K562 (cell line): ENCODE measurements at regions not wholly inside any gene's neighbourhood (a gene's known extent, or its start where the extent isn't known, plus 50 kb on each side); places are given as distances from the start of the nearest gene placed in this dataset.

Experiments used
- ATAC-seq: fragments of 200-7000 bp; cut with Tn5 transposase; 3 replicates; pipeline ENCODE4 v1.9.1; 2020; ENCODE audit warnings: moderate library complexity
- BruUV-seq: library from RNA; stranded (reverse); fragments of 400-500 nt; replicated peaks from 2 replicates; lab custom pipeline; 2021; lab: Mats Ljungman, UMichigan
- CTCF ChIA-PET: fragments of 300-600 bp; formaldehyde crosslinking; extraction: SDS; loops from one replicate; lab custom pipeline; 2021; ENCODE audit warnings: low intra/inter-chr PET ratio; lab: Yijun Ruan, JAX
- POLR2A ChIA-PET: fragments of 300-600, 350-650 bp; sonication (Branson Sonifier 250); formaldehyde crosslinking; extraction: SDS; loops from one replicate; lab custom pipeline; 2021; ENCODE audit warnings: antibody characterized with exemption, inconsistent platforms; lab: Yijun Ruan, JAX
- DNase-seq, 4 experiments: peaks; one replicate each; pipeline versions ENCODE4 v3.0.0 to v3.0.0-alpha.2; 2011 to 2018; ENCODE audit warnings: low spot score in 3 of 4, mixed read lengths in 3 of 4; ENCODE audit errors: extremely low read depth in 1 of 4
- FAIRE-seq: peaks from 2 replicates; lab custom pipeline; 2011; peaks lifted over from hg19 to GRCh38; lab: Jason Lieb, UNC
- H2AFZ ChIP-seq: 2 replicates; pipeline ENCODE4 v1.6.0; 2011; ENCODE audit warnings: low read depth, low read length, control low read depth, inconsistent platforms
- H3K27ac ChIP-seq: fragments of 200-600 bp; 3 replicates; pipeline ENCODE4 v1.8.0; 2011; ENCODE audit warnings: low read depth, mild to moderate bottlenecking, control low read depth, inconsistent platforms, low read length, moderate library complexity, mixed read lengths; ENCODE audit errors: extremely low read depth
- H3K27me3 ChIP-seq, 2 experiments: fragments of 300-600 bp in 1 of 2; 2 replicates in 1 of 2; 3 replicates in 1 of 2; pipeline versions ENCODE4 v1.6.0 to v1.8.0; 2011; ENCODE audit warnings: inconsistent platforms in 2 of 2, low read length in 2 of 2, mild to moderate bottlenecking in 1 of 2, mixed read lengths in 1 of 2, moderate library complexity in 1 of 2; ENCODE audit not compliant: control insufficient read depth in 2 of 2, insufficient read depth in 2 of 2
- H3K36me3 ChIP-seq: fragments of 300-600 bp; 3 replicates; pipeline ENCODE4 v1.8.0; 2011; ENCODE audit warnings: mild to moderate bottlenecking, low read length, inconsistent platforms; ENCODE audit not compliant: control insufficient read depth, insufficient read depth
- H3K4me1 ChIP-seq, 2 experiments: fragments of 200-600 bp in 1 of 2; replicated peaks in 1 of 2; 2 replicates in 1 of 2; 3 replicates in 1 of 2; pipeline versions ENCODE4 v1.5.1 to v1.8.0; 2011; ENCODE audit warnings: inconsistent platforms in 2 of 2, low read length in 2 of 2, mild to moderate bottlenecking in 1 of 2, mixed read lengths in 1 of 2, moderate library complexity in 1 of 2; ENCODE audit not compliant: control insufficient read depth in 2 of 2, insufficient read depth in 2 of 2
- H3K4me2 ChIP-seq: 2 replicates; pipeline ENCODE4 v1.6.1; 2011; ENCODE audit warnings: low read length, control low read depth, inconsistent platforms, mixed read lengths; ENCODE audit not compliant: insufficient read depth
- H3K4me3 ChIP-seq: fragments of 200-600 bp; sonication (generic), shearing (Covaris generic); 2 replicates; pipeline ENCODE4 v1.5.1; 2016; ENCODE audit warnings: control low read depth, inconsistent platforms
- H3K79me2 ChIP-seq: fragments of 200-600 bp; 3 replicates; pipeline ENCODE4 v1.8.0; 2011; ENCODE audit warnings: low read length, inconsistent platforms; ENCODE audit not compliant: control insufficient read depth, insufficient read depth
- H3K9ac ChIP-seq, 2 experiments: 2 replicates each; pipeline versions ENCODE4 v1.6.0 to v1.6.1; 2011; ENCODE audit warnings: low read depth in 2 of 2, low read length in 2 of 2, control low read depth in 1 of 2, inconsistent platforms in 1 of 2, mild to moderate bottlenecking in 1 of 2, mixed read lengths in 1 of 2; ENCODE audit not compliant: insufficient read depth in 1 of 2
- H3K9me1 ChIP-seq: one replicate; pipeline ENCODE4 v1.6.0; 2011; ENCODE audit warnings: inconsistent platforms, mild to moderate bottlenecking, low read length, moderate library complexity; ENCODE audit not compliant: control insufficient read depth, insufficient read depth
- H3K9me3 ChIP-seq: replicated peaks from 2 replicates; pipeline ENCODE4 v1.5.1; 2011; ENCODE audit warnings: low read depth, low read length, inconsistent platforms; ENCODE audit not compliant: control insufficient read depth, insufficient read depth
- H4K20me1 ChIP-seq: replicated peaks from 2 replicates; pipeline ENCODE4 v1.6.1; 2011; ENCODE audit warnings: low read length, inconsistent platforms, mixed read lengths; ENCODE audit not compliant: control insufficient read depth, insufficient read depth
- CAMTA2 ChIP-seq: fragments of 250-450 bp; sonication (Bioruptor Pico); conservative IDR thresholded peaks from 2 replicates; pipeline ENCODE4 v1.5.1; 2022
- ELF1 ChIP-seq: fragments of 200-800 bp; sonication (Bioruptor generic); IDR thresholded peaks from 2 replicates; pipeline ENCODE4 v1.6.1; 2016; ENCODE audit warnings: missing genetic modification characterization, missing compliant biosample characterization
- JUNB ChIP-seq: fragments of 450-650 bp; formaldehyde crosslinking; conservative IDR thresholded peaks from 2 replicates; pipeline ENCODE4 v1.4.0; 2020; ENCODE audit warnings: mild to moderate bottlenecking
- KHSRP ChIP-seq: fragments of 450-650 bp; IDR thresholded peaks from 2 replicates; pipeline ENCODE4 v1.6.1; 2017
- MAZ ChIP-seq, 2 experiments: fragments of 450-650 bp in 1 of 2; sonication (generic) in 1 of 2; formaldehyde crosslinking; IDR thresholded peaks in 1 of 2; conservative IDR thresholded peaks in 1 of 2; 2 replicates each; pipeline versions ENCODE4 v1.4.0 to v1.5.0; 2020; ENCODE audit warnings: mild to moderate bottlenecking in 1 of 2, missing genetic modification reagents in 1 of 2
- RAD51 ChIP-seq: fragments of 450-650 bp; IDR thresholded peaks from 2 replicates; pipeline ENCODE4 v1.7.1; 2016; ENCODE audit warnings: low read depth, mild to moderate bottlenecking, borderline replicate concordance
- SRSF3 ChIP-seq: fragments of 200-400 bp; formaldehyde crosslinking; IDR thresholded peaks from 2 replicates; pipeline ENCODE4 v1.6.1; 2016; ENCODE audit warnings: mild to moderate bottlenecking, low read length, moderate library complexity; ENCODE audit not compliant: insufficient read depth
- WHSC1 ChIP-seq: IDR thresholded peaks from one replicate; pipeline ENCODE4 v1.6.1; 2012; ENCODE audit warnings: low read length, control low read depth, inconsistent platforms
- ZNF592 ChIP-seq: fragments of 450-650 bp; IDR thresholded peaks from 2 replicates; pipeline ENCODE4 v1.6.1; 2017; ENCODE audit warnings: antibody characterized with exemption, mild to moderate bottlenecking
- ZNF79 ChIP-seq: fragments of 250-450 bp; sonication (Bioruptor Pico); IDR thresholded peaks from 2 replicates; pipeline ENCODE4 v1.4.0; 2020; ENCODE audit warnings: low read depth, mild to moderate bottlenecking, moderate library complexity
- WGBS: fragments of 100-300 bp; shearing (Covaris generic); methylation state at CpG from one replicate; pipeline ENCODE4 v1.1.6; 2016; ENCODE audit warnings: low coverage, mixed read lengths; ENCODE audit not compliant: insufficient coverage; ENCODE audit errors: missing lambda C conversion rate; 5-methylcytosine and 5-hydroxymethylcytosine counted together
- in situ Hi-C: fragments of 300-500 bp; cut with MboI; formaldehyde crosslinking; loops from 4 replicates; pipeline ENCODE4 v1.15.0; 2018; ENCODE audit warnings: inconsistent platforms, mixed read lengths
- intact Hi-C: fragments of 100-400 bp; cut with micrococcal nuclease; formaldehyde crosslinking; loops from 2 replicates; pipeline ENCODE4 v1.14.2; 2022
- TF ChIP-seq, protein P1 (sequence below), 2 experiments: fragments of 450-650 bp in 1 of 2; sonication (generic) in 1 of 2; formaldehyde crosslinking; conservative IDR thresholded peaks; 2 replicates each; pipeline versions ENCODE4 v1.4.0 to v1.8.1; 2020 to 2022; ENCODE audit warnings: mild to moderate bottlenecking in 1 of 2, missing genetic modification reagents in 1 of 2
- TF ChIP-seq, protein P2 (sequence below): fragments of 250-450 bp; sonication (Bioruptor Pico); IDR thresholded peaks from 2 replicates; pipeline ENCODE4 v1.4.0; 2020; ENCODE audit warnings: borderline replicate concordance
- TF ChIP-seq, protein P3 (sequence below): sonication (generic); formaldehyde crosslinking; IDR thresholded peaks from 2 replicates; pipeline ENCODE4 v1.8.0; 2022; ENCODE audit warnings: missing genetic modification reagents, mild to moderate bottlenecking, borderline replicate concordance

- TF ChIP-seq ZNF592: no peak
- TF ChIP-seq, protein P1, sequence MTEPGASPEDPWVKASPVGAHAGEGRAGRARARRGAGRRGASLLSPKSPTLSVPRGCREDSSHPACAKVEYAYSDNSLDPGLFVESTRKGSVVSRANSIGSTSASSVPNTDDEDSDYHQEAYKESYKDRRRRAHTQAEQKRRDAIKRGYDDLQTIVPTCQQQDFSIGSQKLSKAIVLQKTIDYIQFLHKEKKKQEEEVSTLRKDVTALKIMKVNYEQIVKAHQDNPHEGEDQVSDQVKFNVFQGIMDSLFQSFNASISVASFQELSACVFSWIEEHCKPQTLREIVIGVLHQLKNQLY (CRISPR knock-in tag; conservative IDR thresholded peaks at IDR 0.05): no peak
Measured at GRCh38 chr18:43952398-43952797, 675.1 kb upstream of the SYT4 start (continued).

GRCh38 chr18:43961722-43962121 is 684.4 kb upstream of the SYT4 start:
- no peaks in the 10 kb centered on the region for H3K4me1 ChIP-seq
- no peak overlapping the region for H3K27ac ChIP-seq
- no peak overlapping the region for H3K4me3 ChIP-seq
- BruUV-seq: no TSS peak
- H3K9me1 ChIP-seq: no peaks in the 10 kb centered on the region
- intact Hi-C loops (no loop called here), in situ Hi-C loops (no loop called here)
- ChIA-PET CTCF (no interaction called here), POLR2A (no interaction called here)
- no peaks in the 10 kb centered on the region for H4K20me1 ChIP-seq
- H2AFZ ChIP-seq: no peak overlapping the region
- ATAC-seq (no peak), FAIRE-seq (no peak), DNase-seq (no peak)
- H3K9me3 ChIP-seq: no peaks in the 10 kb centered on the region
- no peak overlapping the region for H3K4me2 ChIP-seq
- WGBS: 0% methylated on average over 2 of the region's 3 CpGs
- no peak overlapping the region for H3K9ac ChIP-seq
- no peaks in the 10 kb centered on the region for H3K79me2 ChIP-seq
- H3K36me3 ChIP-seq: no peaks in the 10 kb centered on the region
- H3K27me3 ChIP-seq: no peaks in the 10 kb centered on the region
- TF ChIP-seq RAD51: no peak
- TF ChIP-seq CAMTA2 (CRISPR knock-in tag): no peak
- no peak for TF ChIP-seq ZNF79 (CRISPR knock-in tag)
- TF ChIP-seq, protein P2, sequence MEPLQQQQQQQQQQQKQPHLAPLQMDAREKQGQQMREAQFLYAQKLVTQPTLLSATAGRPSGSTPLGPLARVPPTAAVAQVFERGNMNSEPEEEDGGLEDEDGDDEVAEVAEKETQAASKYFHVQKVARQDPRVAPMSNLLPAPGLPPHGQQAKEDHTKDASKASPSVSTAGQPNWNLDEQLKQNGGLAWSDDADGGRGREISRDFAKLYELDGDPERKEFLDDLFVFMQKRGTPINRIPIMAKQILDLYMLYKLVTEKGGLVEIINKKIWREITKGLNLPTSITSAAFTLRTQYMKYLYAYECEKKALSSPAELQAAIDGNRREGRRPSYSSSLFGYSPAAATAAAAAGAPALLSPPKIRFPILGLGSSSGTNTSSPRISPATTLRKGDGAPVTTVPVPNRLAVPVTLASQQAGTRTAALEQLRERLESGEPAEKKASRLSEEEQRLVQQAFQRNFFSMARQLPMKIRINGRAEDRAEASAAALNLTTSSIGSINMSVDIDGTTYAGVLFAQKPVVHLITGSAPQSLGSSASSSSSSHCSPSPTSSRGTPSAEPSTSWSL (CRISPR knock-in tag): no peak
- TF ChIP-seq JUNB (CRISPR knock-in tag): no peak
- TF ChIP-seq MAZ (CRISPR knock-in tag; conservative IDR thresholded peaks at IDR 0.05 in 1 of 2, IDR thresholded peaks at IDR 0.05 in 1 of 2): no peak
- TF ChIP-seq KHSRP: no peak
- no peak for TF ChIP-seq SRSF3
- TF ChIP-seq WHSC1: no peak
- TF ChIP-seq, protein P3, sequence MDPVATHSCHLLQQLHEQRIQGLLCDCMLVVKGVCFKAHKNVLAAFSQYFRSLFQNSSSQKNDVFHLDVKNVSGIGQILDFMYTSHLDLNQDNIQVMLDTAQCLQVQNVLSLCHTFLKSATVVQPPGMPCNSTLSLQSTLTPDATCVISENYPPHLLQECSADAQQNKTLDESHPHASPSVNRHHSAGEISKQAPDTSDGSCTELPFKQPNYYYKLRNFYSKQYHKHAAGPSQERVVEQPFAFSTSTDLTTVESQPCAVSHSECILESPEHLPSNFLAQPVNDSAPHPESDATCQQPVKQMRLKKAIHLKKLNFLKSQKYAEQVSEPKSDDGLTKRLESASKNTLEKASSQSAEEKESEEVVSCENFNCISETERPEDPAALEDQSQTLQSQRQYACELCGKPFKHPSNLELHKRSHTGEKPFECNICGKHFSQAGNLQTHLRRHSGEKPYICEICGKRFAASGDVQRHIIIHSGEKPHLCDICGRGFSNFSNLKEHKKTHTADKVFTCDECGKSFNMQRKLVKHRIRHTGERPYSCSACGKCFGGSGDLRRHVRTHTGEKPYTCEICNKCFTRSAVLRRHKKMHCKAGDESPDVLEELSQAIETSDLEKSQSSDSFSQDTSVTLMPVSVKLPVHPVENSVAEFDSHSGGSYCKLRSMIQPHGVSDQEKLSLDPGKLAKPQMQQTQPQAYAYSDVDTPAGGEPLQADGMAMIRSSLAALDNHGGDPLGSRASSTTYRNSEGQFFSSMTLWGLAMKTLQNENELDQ (CRISPR knock-in tag): no peak
- TF ChIP-seq ELF1: no peak
